ENCODE measurements at regions not wholly inside any gene's neighbourhood (a gene's known extent, or its start where the extent isn't known, plus 50 kb on each side); places are given as distances from the start of the nearest gene placed in this dataset.

- Mint-ChIP-seq H3K36me3 (peaks cover 0 to 12% (median 0%) of the 10 kb centered on the region in 5 donors), H3K9me3 (peaks cover 0 to 38% (median 10%) of the 10 kb centered on the region in 11 donors), H3K4me1 (peaks cover 0 to 6% (median 0%) of the 10 kb centered on the region in 7 donors), H3K27me3 (peaks cover 0 to 18% (median 11%) of the 10 kb centered on the region in 5 donors), H3K4me3 (no peak overlapping the region), H3K27ac (no peak overlapping the region)
- intact Hi-C loops (cut with micrococcal nuclease) = no loop called here
- ATAC-seq (no peak), DNase-seq (no peak)
- Histone ChIP-seq H3K27ac (ENCODE audit: low read depth, low read length) (no peak overlapping the region), H3K4me3 (ENCODE audit: low read length) (no peak overlapping the region), H3K9me3 (ENCODE audit: control insufficient read depth in 2 of 3, low read length in 3 of 3) (peaks cover 0 to 11% (median 0%) of the 10 kb centered on the region in 3 experiments), H3K4me1 (ENCODE audit: control insufficient read depth in 2 of 2, insufficient read depth in 2 of 2, low read length in 2 of 2) (no peaks in the 10 kb centered on the region), H3K36me3 (ENCODE audit: control insufficient read depth in 2 of 3, insufficient read depth in 3 of 3, low read length in 3 of 3) (no peaks in the 10 kb centered on the region), H3K27me3 (ENCODE audit: control insufficient read depth in 2 of 2, insufficient read depth in 2 of 2, low read length in 2 of 2) (no peaks in the 10 kb centered on the region)
- ChIA-PET POLR2A (no interaction called here), CTCF (no interaction called here)
Observed at GRCh38 chr5:173671121-173671949, 54.9 kb upstream of the BOD1 start.

DNA sequence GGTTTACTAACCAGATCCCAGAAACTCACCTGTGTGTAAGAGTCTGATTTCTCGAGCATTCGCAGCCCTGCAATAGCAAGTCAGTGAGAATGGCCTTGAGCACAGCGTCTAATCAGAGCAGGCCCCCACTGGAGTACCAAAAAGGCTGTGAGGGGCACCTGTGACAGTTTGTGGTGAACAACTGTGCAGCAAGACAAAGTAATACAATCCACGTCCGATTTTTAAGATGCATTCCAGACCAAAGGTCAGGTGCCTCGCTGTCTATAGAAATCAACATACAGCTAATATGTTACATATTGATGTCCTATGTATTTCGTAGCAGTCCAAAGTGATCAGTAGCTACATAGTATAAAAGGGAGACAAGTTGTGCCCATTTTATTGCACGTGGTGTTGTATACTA, 55.7 kb upstream of the BOD1 start:
- ChIA-PET CTCF (no interaction called here), POLR2A (no interaction called here)
- peaks cover 0 to 45% (median 10%) of the 10 kb centered on the region in 11 donors for H3K9me3 Mint-ChIP-seq
- DNase-seq (no peak), ATAC-seq (no peak)
- Histone ChIP-seq H3K27me3 (ENCODE audit: control insufficient read depth in 2 of 2, insufficient read depth in 2 of 2, low read length in 2 of 2) (no peaks in the 10 kb centered on the region), H3K4me1 (ENCODE audit: control insufficient read depth in 2 of 2, insufficient read depth in 2 of 2, low read length in 2 of 2) (no peaks in the 10 kb centered on the region), H3K36me3 (ENCODE audit: control insufficient read depth in 2 of 3, insufficient read depth in 3 of 3, low read length in 3 of 3) (no peaks in the 10 kb centered on the region), H3K9me3 (ENCODE audit: control insufficient read depth in 2 of 3, low read length in 3 of 3) (peaks cover 0 to 11% (median 0%) of the 10 kb centered on the region in 3 experiments), H3K4me3 (ENCODE audit: low read length) (no peak overlapping the region), H3K27ac (ENCODE audit: low read depth, low read length) (no peak overlapping the region)
- H3K27ac Mint-ChIP-seq = no peak overlapping the region
- H3K36me3 Mint-ChIP-seq = peaks cover 0 to 12% (median 0%) of the 10 kb centered on the region in 5 donors
- no peak overlapping the region for H3K4me3 Mint-ChIP-seq
- peaks cover 0 to 22% (median 11%) of the 10 kb centered on the region in 5 donors for H3K27me3 Mint-ChIP-seq
- H3K4me1 Mint-ChIP-seq = peaks cover 0 to 6% (median 0%) of the 10 kb centered on the region in 7 donors
- intact Hi-C loops (cut with micrococcal nuclease) = no loop called here

DNA sequence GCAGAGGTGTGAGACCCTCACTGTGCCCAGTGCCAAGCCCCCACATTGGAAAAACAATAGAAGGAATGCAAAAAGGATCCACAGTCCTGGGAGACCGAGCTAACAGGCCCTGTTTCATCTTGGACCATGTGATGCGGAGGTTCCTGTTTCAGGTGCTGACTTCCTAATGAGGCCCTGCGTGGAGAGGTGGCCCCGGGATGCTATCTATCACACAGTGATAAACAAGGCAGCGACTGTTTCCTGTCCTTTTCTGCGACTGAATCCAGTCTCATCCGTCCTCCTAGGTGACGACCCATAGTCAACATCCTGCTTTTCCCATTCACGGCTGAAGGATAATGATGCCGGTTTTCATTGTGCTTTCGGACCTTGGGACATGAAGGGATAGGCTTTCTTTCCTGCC, 56.4 kb upstream of the BOD1 start:
- Histone ChIP-seq H3K27me3 (ENCODE audit: control insufficient read depth in 2 of 2, insufficient read depth in 2 of 2, low read length in 2 of 2) (no peaks in the 10 kb centered on the region), H3K4me1 (ENCODE audit: control insufficient read depth in 2 of 2, insufficient read depth in 2 of 2, low read length in 2 of 2) (no peaks in the 10 kb centered on the region), H3K27ac (ENCODE audit: low read depth, low read length) (no peak overlapping the region), H3K36me3 (ENCODE audit: control insufficient read depth in 2 of 3, insufficient read depth in 3 of 3, low read length in 3 of 3) (no peaks in the 10 kb centered on the region), H3K9me3 (ENCODE audit: control insufficient read depth in 2 of 3, low read length in 3 of 3) (peaks cover 0 to 11% (median 0%) of the 10 kb centered on the region in 3 experiments), H3K4me3 (ENCODE audit: low read length) (no peak overlapping the region)
- Mint-ChIP-seq H3K36me3 (peaks cover 0 to 12% (median 0%) of the 10 kb centered on the region in 5 donors), H3K27me3 (peaks cover 0 to 25% (median 11%) of the 10 kb centered on the region in 5 donors), H3K4me3 (no peak overlapping the region), H3K27ac (no peak overlapping the region), H3K4me1 (peaks cover 0 to 6% (median 0%) of the 10 kb centered on the region in 7 donors), H3K9me3 (peaks cover 0 to 45% (median 10%) of the 10 kb centered on the region in 11 donors)
- ChIA-PET POLR2A (no interaction called here), CTCF (no interaction called here)
- intact Hi-C loops (cut with micrococcal nuclease) = no loop called here
- no peak for DNase-seq
- no peak for ATAC-seq

- ChIA-PET CTCF (no interaction called here), POLR2A (no interaction called here)
- H3K4me3 ChIP-seq (ENCODE audit: low read length) = no peak overlapping the region
- peaks cover 0 to 9% (median 0%) of the 10 kb centered on the region in 5 donors for H3K36me3 Mint-ChIP-seq
- H3K4me1 Mint-ChIP-seq = peaks cover 0 to 6% (median 0%) of the 10 kb centered on the region in 7 donors
- H3K27me3 Mint-ChIP-seq = peaks cover 0 to 24% (median 11%) of the 10 kb centered on the region in 5 donors
- peaks cover 0 to 11% (median 0%) of the 10 kb centered on the region in 3 experiments for H3K9me3 ChIP-seq (ENCODE audit: control insufficient read depth in 2 of 3, low read length in 3 of 3)
- no peak overlapping the region for H3K27ac Mint-ChIP-seq
- ATAC-seq = no peak
- DNase-seq = no peak
- intact Hi-C loops (cut with micrococcal nuclease) = no loop called here
- no peaks in the 10 kb centered on the region for H3K36me3 ChIP-seq (ENCODE audit: control insufficient read depth in 2 of 3, insufficient read depth in 3 of 3, low read length in 3 of 3)
- H3K4me3 Mint-ChIP-seq = no peak overlapping the region
- no peaks in the 10 kb centered on the region for H3K27me3 ChIP-seq (ENCODE audit: control insufficient read depth in 2 of 2, insufficient read depth in 2 of 2, low read length in 2 of 2)
- peaks cover 0 to 39% (median 6%) of the 10 kb centered on the region in 11 donors for H3K9me3 Mint-ChIP-seq
- H3K4me1 ChIP-seq (ENCODE audit: control insufficient read depth in 2 of 2, insufficient read depth in 2 of 2, low read length in 2 of 2) = no peaks in the 10 kb centered on the region
- no peak overlapping the region for H3K27ac ChIP-seq (ENCODE audit: low read depth, low read length)
Observed at GRCh38 chr5:173673295-173674101, 57.0 kb upstream of the BOD1 start.

GRCh38 chr5:173675287-173675996, 59.0 kb upstream of the BOD1 start:
- intact Hi-C loops (cut with micrococcal nuclease) = no loop called here
- peaks cover 0 to 6% (median 0%) of the 10 kb centered on the region in 7 donors for H3K4me1 Mint-ChIP-seq
- ChIA-PET CTCF (no interaction called here), POLR2A (no interaction called here)
- Histone ChIP-seq H3K4me1 (ENCODE audit: control insufficient read depth in 2 of 2, insufficient read depth in 2 of 2, low read length in 2 of 2) (no peaks in the 10 kb centered on the region), H3K27ac (ENCODE audit: low read depth, low read length) (no peak overlapping the region), H3K9me3 (ENCODE audit: control insufficient read depth in 2 of 3, low read length in 3 of 3) (peaks cover 0 to 11% (median 0%) of the 10 kb centered on the region in 3 experiments), H3K4me3 (ENCODE audit: low read length) (no peak overlapping the region), H3K36me3 (ENCODE audit: control insufficient read depth in 2 of 3, insufficient read depth in 3 of 3, low read length in 3 of 3) (no peaks in the 10 kb centered on the region), H3K27me3 (ENCODE audit: control insufficient read depth in 2 of 2, insufficient read depth in 2 of 2, low read length in 2 of 2) (no peaks in the 10 kb centered on the region)
- peaks cover 0 to 34% (median 11%) of the 10 kb centered on the region in 11 donors for H3K9me3 Mint-ChIP-seq
- no peak for DNase-seq
- H3K27ac Mint-ChIP-seq = no peak overlapping the region
- H3K27me3 Mint-ChIP-seq = peaks cover 0 to 24% (median 13%) of the 10 kb centered on the region in 5 donors
- no peak overlapping the region for H3K4me3 Mint-ChIP-seq
- ATAC-seq = no peak
- peaks cover 0 to 11% (median 3%) of the 10 kb centered on the region in 5 donors for H3K36me3 Mint-ChIP-seq

- intact Hi-C loops (cut with micrococcal nuclease) = no loop called here
- Mint-ChIP-seq H3K27me3 (peaks cover 0 to 29% (median 12%) of the 10 kb centered on the region in 5 donors), H3K36me3 (peaks cover 0 to 11% (median 3%) of the 10 kb centered on the region in 5 donors), H3K9me3 (peaks cover 0 to 34% (median 11%) of the 10 kb centered on the region in 11 donors), H3K4me3 (no peak overlapping the region), H3K4me1 (peaks cover 0 to 5% (median 0%) of the 10 kb centered on the region in 7 donors), H3K27ac (no peak overlapping the region)
- no peak for ATAC-seq
- ChIA-PET POLR2A (no interaction called here), CTCF (no interaction called here)
- Histone ChIP-seq H3K27me3 (ENCODE audit: control insufficient read depth in 2 of 2, insufficient read depth in 2 of 2, low read length in 2 of 2) (no peaks in the 10 kb centered on the region), H3K9me3 (ENCODE audit: control insufficient read depth in 2 of 3, low read length in 3 of 3) (peaks cover 0 to 11% (median 0%) of the 10 kb centered on the region in 3 experiments), H3K36me3 (ENCODE audit: control insufficient read depth in 2 of 3, insufficient read depth in 3 of 3, low read length in 3 of 3) (no peaks in the 10 kb centered on the region), H3K4me1 (ENCODE audit: control insufficient read depth in 2 of 2, insufficient read depth in 2 of 2, low read length in 2 of 2) (no peaks in the 10 kb centered on the region), H3K4me3 (ENCODE audit: low read length) (no peak overlapping the region), H3K27ac (ENCODE audit: low read depth, low read length) (no peak overlapping the region)
- no peak for DNase-seq
Observed at GRCh38 chr5:173676375-173676774, 59.9 kb upstream of the BOD1 start.

All from naive thymus-derived CD4-positive, alpha-beta T cell (primary cell).